Caki2 (cell line): ENCODE measurements at regions not wholly inside any gene's neighbourhood (a gene's known extent, or its start where the extent isn't known, plus 50 kb on each side); places are given as distances from the start of the nearest gene placed in this dataset.

Experiments
- DNase-seq: peaks from one replicate; pipeline ENCODE4 v3.0.0-alpha.2; 2015; ENCODE audit warnings: low read depth
- in situ Hi-C: cut with HindIII; loops from 2 replicates; pipeline ENCODE4 v1.10.0; 2016; ENCODE audit warnings: low sequenced_read_pairs, low pct_unique_long_range_greater_than_20kb, mixed read lengths

- in situ Hi-C loops: no loop called here
- DNase-seq: no peak
Observed at GRCh38 chr1:94684690-94685250, 135.4 kb upstream of the SLC44A3 start.

GRCh38 chr1:94683886-94684285, 136.3 kb upstream of the SLC44A3 start:
- no peak for DNase-seq
- in situ Hi-C loops: no loop called here

GRCh38 chr1:94680039-94680377, 138.4 kb upstream of the F3 start:
- no peak for DNase-seq
- in situ Hi-C loops: no loop called here

GRCh38 chr1:94679332-94680038, 137.9 kb upstream of the F3 start:
- DNase-seq: no peak
- in situ Hi-C loops: no loop called here

GRCh38 chr1:94678202-94678848, 136.8 kb upstream of the F3 start:
- no peak for DNase-seq
- in situ Hi-C loops: no loop called here

- no peak for DNase-seq
- in situ Hi-C loops: no loop called here
Observed at GRCh38 chr1:94677714-94678113, 136.2 kb upstream of the F3 start.

GRCh38 chr1:94677087-94677486, 135.5 kb upstream of the F3 start:
- no peak for DNase-seq

GRCh38 chr1:94676686-94677085, 135.1 kb upstream of the F3 start:
- DNase-seq: no peak
- in situ Hi-C loops: no loop called here

More at GRCh38 chr1:94677087-94677486, 135.5 kb upstream of the F3 start:
- in situ Hi-C loops: no loop called here

GRCh38 chr1:94675373-94675772, 133.8 kb upstream of the F3 start:
- no peak for DNase-seq
- in situ Hi-C loops: no loop called here

GRCh38 chr1:94674876-94675275, 133.3 kb upstream of the F3 start:
- in situ Hi-C loops: no loop called here
- DNase-seq: no peak

- DNase-seq: no peak
- in situ Hi-C loops: no loop called here
Observed at GRCh38 chr1:94672934-94673333, 131.4 kb upstream of the F3 start.

- DNase-seq: no peak
- in situ Hi-C loops: no loop called here
Observed at GRCh38 chr1:94672001-94672400, 130.4 kb upstream of the F3 start.

- in situ Hi-C loops: no loop called here
- DNase-seq: no peak
Observed at GRCh38 chr1:94670273-94670672, 128.7 kb upstream of the F3 start.

- in situ Hi-C loops: no loop called here
- DNase-seq: no peak
Observed at GRCh38 chr1:94669198-94669597, 127.6 kb upstream of the F3 start.

- no peak for DNase-seq
- in situ Hi-C loops: no loop called here
Observed at GRCh38 chr1:94668528-94668927, 127.0 kb upstream of the F3 start.

- DNase-seq: no peak
- in situ Hi-C loops: no loop called here
Observed at GRCh38 chr1:94667818-94668217, 126.3 kb upstream of the F3 start.

- no peak for DNase-seq
- in situ Hi-C loops: no loop called here
Observed at GRCh38 chr1:94666797-94667196, 125.2 kb upstream of the F3 start.

GRCh38 chr1:94661431-94661932, 119.9 kb upstream of the F3 start:
- in situ Hi-C loops: no loop called here
- no peak for DNase-seq

GRCh38 chr1:94660994-94661393, 119.4 kb upstream of the F3 start:
- in situ Hi-C loops: no loop called here
- DNase-seq: no peak

GRCh38 chr1:94660258-94660657, 118.7 kb upstream of the F3 start:
- in situ Hi-C loops: no loop called here
- no peak for DNase-seq
